OCI-LY3 (cell line): ENCODE measurements at regions not wholly inside any gene's neighbourhood (a gene's known extent, or its start where the extent isn't known, plus 50 kb on each side); places are given as distances from the start of the nearest gene placed in this dataset.

ENCODE experiments used
- H2AFZ ChIP-seq: fragments of 200-600, 300-600 bp; shearing (Covaris generic); 2 replicates; pipeline ENCODE4 v1.6.0; 2014; ENCODE audit warnings: antibody characterized with exemption, low read depth, low read length
- H3K27ac ChIP-seq: fragments of 200-600, 300-600 bp; sonication (generic); 2 replicates; pipeline ENCODE4 v1.5.1; 2014; ENCODE audit warnings: mild to moderate bottlenecking, low read length, moderate library complexity, mixed read lengths
- H3K27me3 ChIP-seq: fragments of 200-600, 300-600 bp; sonication (generic); 2 replicates; pipeline ENCODE4 v1.6.1; 2014; ENCODE audit warnings: low read depth, low read length, mixed read lengths
- H3K36me3 ChIP-seq: fragments of 200-600, 300-600 bp; sonication (generic); replicated peaks from 2 replicates; pipeline ENCODE3; 2014; ENCODE audit warnings: low read depth, low read length, mixed read lengths
- H3K4me1 ChIP-seq: fragments of 300-600, 200-600 bp; sonication (generic); 2 replicates; pipeline ENCODE4 v1.6.1; 2014; ENCODE audit warnings: low read length, mixed read lengths
- H3K4me2 ChIP-seq: fragments of 200-600, 300-600 bp; sonication (generic); 2 replicates; pipeline ENCODE4 v1.6.1; 2014; ENCODE audit warnings: low read length, mixed read lengths
- H3K4me3 ChIP-seq: fragments of 300-600, 200-600 bp; sonication (generic); 2 replicates; pipeline ENCODE4 v1.5.1; 2014; ENCODE audit warnings: antibody characterized with exemption, mild to moderate bottlenecking, low read length, moderate library complexity
- H3K79me2 ChIP-seq: fragments of 300-600, 200-600 bp; shearing (Covaris generic); 2 replicates; pipeline ENCODE4 v1.6.1; 2014; ENCODE audit warnings: mild to moderate bottlenecking, low read length, mixed read lengths
- H3K9ac ChIP-seq: fragments of 300-600, 200-600 bp; shearing (Covaris generic); 2 replicates; pipeline ENCODE4 v1.6.0; 2014; ENCODE audit warnings: mild to moderate bottlenecking, low read length, moderate library complexity
- H3K9me3 ChIP-seq: fragments of 200-600, 300-600 bp; shearing (Covaris generic); 2 replicates; pipeline ENCODE4 v1.6.1; 2014; ENCODE audit warnings: low read length, mixed read lengths; ENCODE audit not compliant: insufficient read depth
- H4K20me1 ChIP-seq: fragments of 200-600, 300-600 bp; sonication (generic); 2 replicates; pipeline ENCODE4 v1.6.1; 2016; ENCODE audit warnings: low read length, mixed read lengths; ENCODE audit not compliant: insufficient read depth
- CTCF ChIP-seq: fragments of 200-600, 300-600 bp; sonication (generic); IDR thresholded peaks from 2 replicates; pipeline ENCODE4 v1.5.1; 2014; ENCODE audit warnings: antibody characterized with exemption, low read length, low read depth
- EZH2phosphoT487 ChIP-seq: fragments of 200-600 bp; shearing (Covaris generic); IDR thresholded peaks from 2 replicates; pipeline ENCODE4 v1.6.1; 2018; ENCODE audit warnings: antibody characterized with exemption, mixed run types, low read depth

- Histone ChIP-seq H3K4me2 (no peak overlapping the region), H3K9ac (no peak overlapping the region)
Measured at GRCh38 chr13:21796066-21796465, 125.2 kb downstream of the FGF9 start.

GRCh38 chr13:21796775-21797514 lies 126.1 kb downstream of the FGF9 start:
- Histone ChIP-seq H3K4me2 (no peak overlapping the region), H3K4me1 (no peaks in the 10 kb centered on the region), H3K27ac (no peak overlapping the region), H4K20me1 (no peaks in the 10 kb centered on the region), H3K79me2 (no peaks in the 10 kb centered on the region), H3K9me3 (no peaks in the 10 kb centered on the region), H3K36me3 (no peaks in the 10 kb centered on the region), H3K27me3 (no peaks in the 10 kb centered on the region), H2AFZ (no peak overlapping the region), H3K9ac (no peak overlapping the region), H3K4me3 (no peak overlapping the region)
- TF ChIP-seq CTCF (no peak), EZH2phosphoT487 (no peak)

More at GRCh38 chr13:21796066-21796465, 125.2 kb downstream of the FGF9 start:
- Histone ChIP-seq H4K20me1 (no peaks in the 10 kb centered on the region), H2AFZ (no peak overlapping the region), H3K9me3 (no peaks in the 10 kb centered on the region), H3K27me3 (no peaks in the 10 kb centered on the region), H3K79me2 (no peaks in the 10 kb centered on the region), H3K36me3 (no peaks in the 10 kb centered on the region), H3K4me1 (no peaks in the 10 kb centered on the region), H3K4me3 (no peak overlapping the region), H3K27ac (no peak overlapping the region)
- TF ChIP-seq EZH2phosphoT487 (no peak), CTCF (no peak)

- no peaks in the 10 kb centered on the region for H3K4me1 ChIP-seq
- H3K27ac ChIP-seq: no peak overlapping the region
- no peaks in the 10 kb centered on the region for H3K36me3 ChIP-seq
- H4K20me1 ChIP-seq: no peaks in the 10 kb centered on the region
- H3K9ac ChIP-seq: no peak overlapping the region
- H3K27me3 ChIP-seq: no peaks in the 10 kb centered on the region
- H3K79me2 ChIP-seq: no peaks in the 10 kb centered on the region
- H3K4me2 ChIP-seq: no peak overlapping the region
- H3K9me3 ChIP-seq: no peaks in the 10 kb centered on the region
- TF ChIP-seq EZH2phosphoT487 (no peak), CTCF (no peak)
- no peak overlapping the region for H3K4me3 ChIP-seq
- H2AFZ ChIP-seq: no peak overlapping the region
Measured at GRCh38 chr13:21797736-21798135, 126.9 kb downstream of the FGF9 start.

DNA sequence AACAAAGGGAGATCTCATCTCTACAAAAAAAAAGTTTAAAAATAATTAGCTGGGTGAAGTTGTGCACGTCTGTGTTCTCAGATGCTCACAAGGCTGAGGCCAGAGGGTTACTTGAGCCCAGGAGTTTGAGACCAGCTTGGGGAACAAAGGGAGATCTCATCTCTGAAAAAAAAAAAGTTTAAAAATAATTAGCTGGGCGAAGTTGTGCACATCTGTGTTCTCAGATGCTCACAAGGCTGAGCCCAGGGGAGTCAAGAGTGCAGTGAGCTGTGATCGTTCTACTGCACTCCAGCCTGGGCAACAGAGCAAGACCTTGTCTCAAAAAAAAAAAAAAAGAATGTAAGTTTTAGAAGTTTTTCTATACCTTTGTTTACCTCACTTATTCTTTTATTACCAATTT lies 127.3 kb downstream of the FGF9 start:
- Histone ChIP-seq H3K36me3 (no peaks in the 10 kb centered on the region), H3K27ac (no peak overlapping the region), H2AFZ (no peak overlapping the region), H3K4me1 (no peaks in the 10 kb centered on the region), H3K9ac (no peak overlapping the region), H3K4me3 (no peak overlapping the region), H3K9me3 (no peaks in the 10 kb centered on the region), H3K79me2 (no peaks in the 10 kb centered on the region), H3K4me2 (no peak overlapping the region), H3K27me3 (no peaks in the 10 kb centered on the region), H4K20me1 (no peaks in the 10 kb centered on the region)
- TF ChIP-seq EZH2phosphoT487: no peak
- no peak for TF ChIP-seq CTCF
